ENCODE measurements at regions not wholly inside any gene's neighbourhood (a gene's known extent, or its start where the extent isn't known, plus 50 kb on each side); places are given as distances from the start of the nearest gene placed in this dataset.

- TF ChIP-seq, protein P1, sequence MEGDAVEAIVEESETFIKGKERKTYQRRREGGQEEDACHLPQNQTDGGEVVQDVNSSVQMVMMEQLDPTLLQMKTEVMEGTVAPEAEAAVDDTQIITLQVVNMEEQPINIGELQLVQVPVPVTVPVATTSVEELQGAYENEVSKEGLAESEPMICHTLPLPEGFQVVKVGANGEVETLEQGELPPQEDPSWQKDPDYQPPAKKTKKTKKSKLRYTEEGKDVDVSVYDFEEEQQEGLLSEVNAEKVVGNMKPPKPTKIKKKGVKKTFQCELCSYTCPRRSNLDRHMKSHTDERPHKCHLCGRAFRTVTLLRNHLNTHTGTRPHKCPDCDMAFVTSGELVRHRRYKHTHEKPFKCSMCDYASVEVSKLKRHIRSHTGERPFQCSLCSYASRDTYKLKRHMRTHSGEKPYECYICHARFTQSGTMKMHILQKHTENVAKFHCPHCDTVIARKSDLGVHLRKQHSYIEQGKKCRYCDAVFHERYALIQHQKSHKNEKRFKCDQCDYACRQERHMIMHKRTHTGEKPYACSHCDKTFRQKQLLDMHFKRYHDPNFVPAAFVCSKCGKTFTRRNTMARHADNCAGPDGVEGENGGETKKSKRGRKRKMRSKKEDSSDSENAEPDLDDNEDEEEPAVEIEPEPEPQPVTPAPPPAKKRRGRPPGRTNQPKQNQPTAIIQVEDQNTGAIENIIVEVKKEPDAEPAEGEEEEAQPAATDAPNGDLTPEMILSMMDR (IDR thresholded peaks at IDR 0.05) = no peak
- TF ChIP-seq POLR2A (IDR thresholded peaks at IDR 0.05) = no peak
Measured at GRCh38 chr12:68481181-68481941, 129.3 kb upstream of the RAP1B start.

All from body of pancreas (tissue), 4 donors.